ENCODE measurements at regions not wholly inside any gene's neighbourhood (a gene's known extent, or its start where the extent isn't known, plus 50 kb on each side); places are given as distances from the start of the nearest gene placed in this dataset.

DNA sequence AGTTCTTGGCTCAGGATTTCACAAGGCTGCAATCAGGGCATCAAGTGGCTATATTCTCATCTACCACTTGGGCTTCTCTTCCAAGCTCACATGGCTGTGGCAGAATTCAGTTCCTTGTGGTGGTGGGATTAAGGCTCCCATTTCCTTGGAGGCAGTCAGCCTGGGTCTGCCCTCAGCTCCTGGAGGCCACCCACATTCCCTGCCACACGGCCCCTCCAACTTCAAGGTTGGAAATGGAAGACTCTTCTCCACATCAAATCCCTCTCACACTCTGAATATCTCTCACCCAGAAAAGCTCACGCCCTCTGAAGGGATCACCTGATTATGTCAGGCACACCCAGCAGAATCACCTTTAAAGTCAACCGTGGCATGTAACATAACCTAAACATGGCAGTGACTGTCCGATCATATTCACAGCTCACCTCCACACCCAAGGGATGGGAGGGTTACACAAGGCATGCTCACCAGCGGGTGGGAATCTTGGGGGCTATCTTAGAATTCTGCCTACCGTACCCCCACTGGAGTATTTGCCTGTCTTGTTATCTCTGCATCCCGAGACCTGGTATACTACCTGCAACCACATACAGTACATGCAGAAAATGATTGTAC lies 256.2 kb upstream of the KLHL29 start:
- Histone ChIP-seq H3K27me3 (replicated peaks; ENCODE audit: insufficient read depth) (no peaks in the 10 kb centered on the region), H3K4me1 (replicated peaks) (no peaks in the 10 kb centered on the region), H3K4me3 (no peak overlapping the region), H3K27ac (no peak overlapping the region), H3K9me3 (no peaks in the 10 kb centered on the region), H3K36me3 (no peaks in the 10 kb centered on the region)
- intact Hi-C loops (cut with DNase I): no loop called here
- TF ChIP-seq, protein P1, sequence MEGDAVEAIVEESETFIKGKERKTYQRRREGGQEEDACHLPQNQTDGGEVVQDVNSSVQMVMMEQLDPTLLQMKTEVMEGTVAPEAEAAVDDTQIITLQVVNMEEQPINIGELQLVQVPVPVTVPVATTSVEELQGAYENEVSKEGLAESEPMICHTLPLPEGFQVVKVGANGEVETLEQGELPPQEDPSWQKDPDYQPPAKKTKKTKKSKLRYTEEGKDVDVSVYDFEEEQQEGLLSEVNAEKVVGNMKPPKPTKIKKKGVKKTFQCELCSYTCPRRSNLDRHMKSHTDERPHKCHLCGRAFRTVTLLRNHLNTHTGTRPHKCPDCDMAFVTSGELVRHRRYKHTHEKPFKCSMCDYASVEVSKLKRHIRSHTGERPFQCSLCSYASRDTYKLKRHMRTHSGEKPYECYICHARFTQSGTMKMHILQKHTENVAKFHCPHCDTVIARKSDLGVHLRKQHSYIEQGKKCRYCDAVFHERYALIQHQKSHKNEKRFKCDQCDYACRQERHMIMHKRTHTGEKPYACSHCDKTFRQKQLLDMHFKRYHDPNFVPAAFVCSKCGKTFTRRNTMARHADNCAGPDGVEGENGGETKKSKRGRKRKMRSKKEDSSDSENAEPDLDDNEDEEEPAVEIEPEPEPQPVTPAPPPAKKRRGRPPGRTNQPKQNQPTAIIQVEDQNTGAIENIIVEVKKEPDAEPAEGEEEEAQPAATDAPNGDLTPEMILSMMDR (IDR thresholded peaks at IDR 0.05): no peak
- TF ChIP-seq POLR2A (IDR thresholded peaks at IDR 0.05) (no peak), POLR2AphosphoS5 (IDR thresholded peaks at IDR 0.05) (no peak)
- DNase-seq (ENCODE audit: low spot score): no peak
- WGBS: 97% methylated on average over 7 of the region's 7 CpGs

DNA sequence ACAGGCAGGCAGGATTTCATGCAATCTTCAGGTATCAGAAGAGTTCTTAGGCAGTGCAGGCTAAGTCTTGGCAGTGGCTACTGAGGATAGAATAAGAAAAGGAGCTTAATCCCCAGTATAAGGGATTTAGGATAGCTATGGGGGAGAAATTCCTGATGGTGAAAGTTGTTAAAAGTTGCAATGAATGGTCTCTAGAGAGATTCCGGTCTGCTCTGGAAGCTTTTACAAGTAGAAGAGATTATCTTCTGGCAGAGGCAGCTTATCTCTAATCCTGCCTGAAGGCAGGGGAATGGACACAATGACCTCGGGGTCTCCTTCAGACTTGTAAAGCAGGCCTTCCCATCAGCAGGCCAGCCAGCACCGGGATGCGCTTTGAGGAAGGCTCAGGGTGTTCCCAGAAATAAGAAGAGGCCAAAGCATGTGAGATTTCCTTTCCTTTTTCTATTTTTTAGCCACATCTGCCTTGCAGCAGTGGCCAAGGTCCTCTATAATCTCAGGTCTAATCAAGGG lies 253.9 kb upstream of the KLHL29 start:
- TF ChIP-seq, protein P1 (IDR thresholded peaks at IDR 0.05): no peak
- TF ChIP-seq POLR2A (IDR thresholded peaks at IDR 0.05) (no peak), POLR2AphosphoS5 (IDR thresholded peaks at IDR 0.05) (no peak)
- intact Hi-C loops (cut with DNase I): no loop called here
- no peak for DNase-seq (ENCODE audit: low spot score)
- Histone ChIP-seq H3K36me3 (no peaks in the 10 kb centered on the region), H3K27ac (no peak overlapping the region), H3K9me3 (no peaks in the 10 kb centered on the region), H3K4me1 (replicated peaks) (no peaks in the 10 kb centered on the region), H3K27me3 (replicated peaks; ENCODE audit: insufficient read depth) (no peaks in the 10 kb centered on the region), H3K4me3 (no peak overlapping the region)
- 78% methylated on average over 4 of the region's 4 CpGs for WGBS

DNA sequence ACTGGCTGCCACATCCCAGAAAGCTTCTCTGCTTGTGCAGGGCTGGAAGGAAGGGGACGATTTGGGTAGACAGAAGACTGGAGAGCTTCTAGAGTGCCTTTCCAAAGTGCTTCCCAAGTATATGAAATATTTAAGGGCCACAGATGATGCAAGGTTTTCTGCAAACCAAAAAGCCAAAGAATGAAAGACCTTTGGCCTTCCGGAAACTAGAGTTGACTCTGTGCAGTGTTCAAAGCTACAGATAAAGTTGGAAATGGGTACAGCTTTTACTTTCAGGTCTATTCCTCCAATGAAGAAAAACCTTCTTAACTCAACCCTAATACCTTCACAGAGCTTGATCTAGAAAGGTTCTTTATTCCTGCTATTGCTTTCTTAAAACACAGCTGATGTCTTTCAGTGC lies 253.0 kb upstream of the KLHL29 start:
- Histone ChIP-seq H3K9me3 (no peaks in the 10 kb centered on the region), H3K4me3 (no peak overlapping the region), H3K36me3 (no peaks in the 10 kb centered on the region), H3K27ac (no peak overlapping the region), H3K4me1 (replicated peaks) (no peaks in the 10 kb centered on the region), H3K27me3 (replicated peaks; ENCODE audit: insufficient read depth) (no peaks in the 10 kb centered on the region)
- WGBS: 93% methylated on average over 2 of the region's 2 CpGs
- intact Hi-C loops (cut with DNase I): no loop called here
- no peak for DNase-seq (ENCODE audit: low spot score)
- TF ChIP-seq POLR2AphosphoS5 (IDR thresholded peaks at IDR 0.05) (no peak), POLR2A (IDR thresholded peaks at IDR 0.05) (no peak)
- TF ChIP-seq, protein P1 (IDR thresholded peaks at IDR 0.05): no peak

DNA sequence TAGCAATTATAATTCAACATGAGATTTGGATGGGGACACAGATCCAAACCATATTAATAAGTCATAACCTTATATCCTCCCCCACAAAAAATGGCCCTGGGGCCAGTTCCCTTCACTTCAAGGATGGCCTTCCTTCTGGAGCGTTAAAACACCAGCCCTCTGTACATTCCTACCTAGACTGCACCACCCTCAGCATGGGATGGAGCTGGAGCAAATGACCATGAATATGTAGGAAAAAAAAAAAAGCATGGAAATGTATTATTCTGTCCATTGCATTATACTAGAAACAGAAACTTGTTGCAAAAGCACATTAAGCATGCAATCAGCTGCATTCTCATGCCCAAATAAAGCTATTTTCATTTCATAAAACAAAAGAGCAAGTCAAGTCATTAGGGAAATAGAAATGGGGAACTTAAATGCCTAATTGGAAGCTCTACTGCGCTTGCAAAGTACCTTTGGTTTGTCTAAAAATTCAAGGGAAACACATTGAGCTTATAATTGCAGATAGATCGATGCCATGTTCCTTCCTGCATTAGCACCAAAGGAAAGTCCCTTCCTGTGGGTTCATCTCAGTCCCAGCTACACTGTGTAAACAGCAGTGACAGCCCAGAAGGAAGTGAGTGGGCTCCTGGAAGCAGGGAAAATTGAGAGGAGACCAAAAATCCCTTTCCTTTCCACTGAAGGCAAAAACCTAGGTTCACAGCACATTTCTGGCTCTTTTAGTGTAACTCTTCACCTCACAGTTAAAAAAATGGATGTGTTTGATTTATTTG lies 252.0 kb upstream of the KLHL29 start:
- TF ChIP-seq POLR2AphosphoS5 (IDR thresholded peaks at IDR 0.05): no peak
- TF ChIP-seq, protein P1 (IDR thresholded peaks at IDR 0.05): no peak
- TF ChIP-seq POLR2A (IDR thresholded peaks at IDR 0.05): no peak
- intact Hi-C loops (cut with DNase I): no loop called here

More for the DNA sequence above, 252.0 kb upstream of the KLHL29 start:
- Histone ChIP-seq H3K4me1 (replicated peaks) (no peaks in the 10 kb centered on the region), H3K9me3 (no peaks in the 10 kb centered on the region), H3K36me3 (no peaks in the 10 kb centered on the region), H3K27ac (no peak overlapping the region), H3K27me3 (replicated peaks; ENCODE audit: insufficient read depth) (no peaks in the 10 kb centered on the region), H3K4me3 (no peak overlapping the region)
- WGBS: 74% methylated on average over 3 of the region's 3 CpGs
- no peak for DNase-seq (ENCODE audit: low spot score)
